ENCODE measurements at regions not wholly inside any gene's neighbourhood (a gene's known extent, or its start where the extent isn't known, plus 50 kb on each side); places are given as distances from the start of the nearest gene placed in this dataset.

DNA sequence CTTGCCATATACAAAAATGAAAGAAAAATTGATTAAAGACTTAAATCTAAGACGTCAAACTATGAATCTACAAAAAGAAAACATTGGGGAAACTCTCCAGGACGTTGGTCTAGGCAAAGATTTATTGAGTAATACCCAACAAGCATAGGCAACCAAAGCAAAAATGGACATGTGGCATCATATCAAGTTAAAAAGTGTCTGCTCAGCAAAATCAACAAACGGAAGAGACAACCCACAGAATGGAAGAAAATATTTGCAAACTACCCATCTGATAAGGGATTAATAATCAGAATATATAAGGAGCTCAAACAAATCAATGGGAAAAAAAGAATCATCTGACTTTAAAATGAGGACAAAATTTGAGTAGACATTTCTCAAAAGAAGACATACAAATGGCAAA lies 160.9 kb downstream of the DCLK3 start:
- no peak for DNase-seq (ENCODE audit: low read depth)
- H3K4me3 ChIP-seq (replicated peaks; ENCODE audit: low read depth, low read length): no peak overlapping the region
- TF ChIP-seq, protein P1, sequence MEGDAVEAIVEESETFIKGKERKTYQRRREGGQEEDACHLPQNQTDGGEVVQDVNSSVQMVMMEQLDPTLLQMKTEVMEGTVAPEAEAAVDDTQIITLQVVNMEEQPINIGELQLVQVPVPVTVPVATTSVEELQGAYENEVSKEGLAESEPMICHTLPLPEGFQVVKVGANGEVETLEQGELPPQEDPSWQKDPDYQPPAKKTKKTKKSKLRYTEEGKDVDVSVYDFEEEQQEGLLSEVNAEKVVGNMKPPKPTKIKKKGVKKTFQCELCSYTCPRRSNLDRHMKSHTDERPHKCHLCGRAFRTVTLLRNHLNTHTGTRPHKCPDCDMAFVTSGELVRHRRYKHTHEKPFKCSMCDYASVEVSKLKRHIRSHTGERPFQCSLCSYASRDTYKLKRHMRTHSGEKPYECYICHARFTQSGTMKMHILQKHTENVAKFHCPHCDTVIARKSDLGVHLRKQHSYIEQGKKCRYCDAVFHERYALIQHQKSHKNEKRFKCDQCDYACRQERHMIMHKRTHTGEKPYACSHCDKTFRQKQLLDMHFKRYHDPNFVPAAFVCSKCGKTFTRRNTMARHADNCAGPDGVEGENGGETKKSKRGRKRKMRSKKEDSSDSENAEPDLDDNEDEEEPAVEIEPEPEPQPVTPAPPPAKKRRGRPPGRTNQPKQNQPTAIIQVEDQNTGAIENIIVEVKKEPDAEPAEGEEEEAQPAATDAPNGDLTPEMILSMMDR (IDR thresholded peaks at IDR 0.05; ENCODE audit: low read length, missing control alignments): no peak

GRCh38 chr3:36600404-36600803 lies 163.9 kb downstream of the DCLK3 start:
- no peak for DNase-seq (ENCODE audit: low read depth)
- H3K4me3 ChIP-seq (replicated peaks; ENCODE audit: low read depth, low read length): no peak overlapping the region
- TF ChIP-seq, protein P1 (IDR thresholded peaks at IDR 0.05; ENCODE audit: low read length, missing control alignments): no peak
